D341Med (cell line): ENCODE measurements at regions not wholly inside any gene's neighbourhood (a gene's known extent, or its start where the extent isn't known, plus 50 kb on each side); places are given as distances from the start of the nearest gene placed in this dataset.
A peak's percentile ranks its signal among the peaks of the same experiment; 100 is the strongest.

Source experiments
- DNase-seq: peaks from one replicate; pipeline ENCODE4 v3.0.0; 2012; ENCODE audit warnings: low spot score

- DNase-seq = no peak
These were observed 115.8 kb downstream of the SLC25A47 start for GRCh38 chr14:100438678-100439592.

GRCh38 chr14:100439781-100440180 lies 116.6 kb downstream of the SLC25A47 start:
- DNase-seq = no peak

DNA sequence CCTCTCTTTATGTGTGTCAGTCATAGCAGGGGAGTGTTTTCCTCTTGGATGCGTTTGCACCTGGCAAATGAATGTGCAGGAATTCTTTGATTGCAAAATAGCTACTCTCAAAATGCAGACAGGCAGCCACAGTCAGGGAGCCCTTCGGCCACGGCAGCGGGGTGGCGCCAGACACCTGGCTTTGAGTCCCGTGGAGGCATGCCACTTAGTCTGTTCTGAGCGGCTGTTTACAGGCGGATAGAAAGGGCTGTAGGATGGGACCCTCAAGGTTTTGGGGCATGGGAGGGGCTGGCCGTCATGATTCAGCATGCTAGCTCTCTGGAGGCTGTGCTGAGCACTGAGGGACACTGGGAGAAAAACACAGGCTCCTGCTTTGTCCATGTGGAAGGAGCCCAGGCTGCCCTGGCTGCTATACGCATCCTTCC lies 117.1 kb downstream of the SLC25A47 start:
- DNase-seq = peak; percentile 84

GRCh38 chr14:100440758-100441203 lies 117.6 kb downstream of the SLC25A47 start:
- no peak for DNase-seq

GRCh38 chr14:100441271-100441947 lies 118.3 kb downstream of the SLC25A47 start:
- DNase-seq = no peak

DNA sequence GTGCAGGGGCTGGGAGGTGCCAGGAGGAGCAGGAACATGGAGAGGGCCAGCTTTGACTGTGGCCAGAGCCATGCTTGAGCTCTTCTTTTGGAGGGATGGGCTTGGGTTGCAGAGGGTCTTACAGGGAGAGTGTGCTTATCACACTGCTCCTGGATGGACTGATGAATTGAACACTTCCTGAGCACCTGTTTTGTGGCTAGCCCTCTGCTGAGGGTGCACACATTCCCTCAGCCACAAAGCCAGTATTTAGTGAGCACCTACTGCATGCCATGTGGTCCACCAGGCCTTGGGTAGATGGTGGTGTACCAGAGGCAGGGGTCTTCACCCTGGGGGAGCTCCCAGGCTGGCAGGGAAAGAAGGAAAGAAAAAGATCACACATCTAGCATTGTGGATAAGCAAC lies 118.9 kb downstream of the SLC25A47 start:
- no peak for DNase-seq

- DNase-seq = no peak
These were observed 119.7 kb downstream of the SLC25A47 start for GRCh38 chr14:100442498-100443490.

DNA sequence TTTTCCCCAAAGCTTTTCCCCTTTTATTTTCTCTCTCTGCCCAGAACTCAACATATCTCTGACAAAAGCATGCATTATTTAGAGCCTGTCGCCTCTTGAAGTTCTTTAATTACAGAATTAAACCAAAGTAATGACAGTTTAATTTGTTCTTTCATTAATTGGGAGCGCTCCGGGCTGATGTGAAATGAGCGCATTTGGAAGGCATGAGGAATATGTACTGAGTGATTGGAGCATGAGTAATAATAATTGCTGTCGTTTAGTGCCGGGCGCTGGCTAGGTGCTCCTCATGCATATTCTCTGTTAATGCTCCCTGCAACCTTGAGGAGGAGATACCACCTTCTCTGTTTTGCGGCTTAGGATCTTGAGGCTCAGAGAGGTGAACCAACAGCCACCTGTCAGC lies 120.5 kb downstream of the SLC25A47 start:
- no peak for DNase-seq

DNA sequence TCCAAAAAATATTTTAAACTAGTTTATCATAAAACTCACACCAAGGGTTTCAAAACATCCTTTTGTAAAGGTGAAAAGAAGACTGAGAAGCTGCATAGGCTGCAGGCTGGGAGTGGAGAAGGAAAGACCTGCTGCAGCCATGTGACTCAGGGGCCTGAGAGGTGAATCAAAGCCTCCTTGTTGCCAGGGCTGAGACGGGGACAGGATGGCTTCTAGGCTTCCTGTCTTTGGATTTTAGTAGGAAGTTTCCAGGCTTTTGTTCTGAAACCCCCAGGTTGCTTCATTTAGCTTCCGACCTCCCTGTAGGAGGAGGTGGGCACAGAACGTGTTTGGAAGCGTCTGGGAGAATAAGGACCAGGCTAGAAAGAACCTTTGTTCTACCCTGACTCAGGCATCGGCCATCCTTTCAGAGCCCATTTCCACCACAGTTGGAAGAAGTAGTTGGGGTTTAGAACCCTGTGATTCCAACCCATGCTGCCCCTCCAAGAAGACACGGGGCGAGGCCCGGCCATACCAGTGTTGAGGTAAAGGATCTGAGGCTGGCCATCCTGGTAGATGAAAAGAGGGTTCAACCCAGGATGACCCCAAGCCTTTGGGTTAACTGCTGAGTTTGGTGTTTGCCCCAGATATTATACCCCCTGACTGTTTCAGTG lies 122.4 kb downstream of the SLC25A47 start:
- DNase-seq = no peak

DNA sequence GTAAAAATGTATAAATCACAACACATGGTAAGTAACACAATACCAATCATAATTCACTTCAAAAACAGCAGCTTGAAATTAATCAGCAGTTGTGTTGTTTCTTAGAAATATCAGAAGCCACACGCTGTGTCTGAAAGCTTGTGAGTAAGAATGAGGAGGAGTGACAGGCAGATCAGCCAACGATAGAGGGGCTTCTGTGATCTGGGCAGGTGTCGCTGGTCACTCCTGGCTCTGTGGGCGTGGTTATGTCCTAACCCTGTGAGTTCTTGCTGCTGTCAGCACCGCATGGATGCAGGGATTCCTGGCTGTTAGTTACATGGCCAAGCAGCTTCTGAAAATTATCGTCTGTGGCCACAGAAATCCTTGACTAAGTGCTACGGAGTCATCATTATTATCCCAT lies 123.4 kb downstream of the SLC25A47 start:
- peak; percentile 52 for DNase-seq

DNA sequence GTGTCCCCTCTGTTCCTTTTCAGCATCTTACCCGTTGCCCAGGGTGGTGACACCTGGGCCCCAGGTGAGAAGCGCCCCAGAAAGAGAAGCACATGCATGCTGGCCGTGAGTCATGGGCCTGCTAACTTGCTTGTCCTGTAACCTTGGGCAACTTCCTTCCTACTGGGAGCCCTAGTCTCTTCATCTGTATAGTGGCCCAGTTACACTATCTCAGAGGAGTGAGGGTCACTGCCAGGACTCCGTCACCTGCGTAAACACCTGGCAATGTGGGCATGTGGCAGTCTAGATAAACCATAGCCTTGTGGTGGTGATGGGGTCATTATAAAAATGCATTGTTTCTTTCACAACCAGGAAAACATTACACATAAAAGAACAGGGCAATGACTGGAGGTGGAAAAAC lies 125.2 kb downstream of the SLC25A47 start:
- DNase-seq = no peak

GRCh38 chr14:100449225-100449987 lies 126.3 kb downstream of the SLC25A47 start:
- DNase-seq = peak; percentile 12

GRCh38 chr14:100450049-100450448 lies 126.9 kb downstream of the SLC25A47 start:
- no peak for DNase-seq

DNA sequence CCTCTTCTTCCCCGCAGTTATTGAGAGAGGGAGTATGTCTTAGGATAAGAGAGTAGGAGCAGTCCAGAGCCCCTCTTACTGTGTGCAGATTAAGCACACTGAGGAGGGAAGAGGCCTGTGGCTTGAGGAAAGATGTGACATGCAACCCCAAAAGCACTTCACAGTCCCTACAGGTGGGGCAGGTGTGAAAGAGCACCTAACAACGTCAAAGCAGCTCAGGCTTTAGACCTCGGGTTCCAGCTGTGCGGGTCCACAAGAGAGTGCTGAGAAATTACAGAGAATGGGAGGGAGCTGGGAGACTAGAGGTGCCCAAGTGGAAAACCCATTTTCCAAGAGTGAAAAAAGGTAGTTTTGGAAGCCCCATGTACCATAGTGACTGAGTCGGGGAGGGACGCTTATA lies 127.6 kb downstream of the SLC25A47 start:
- no peak for DNase-seq

DNA sequence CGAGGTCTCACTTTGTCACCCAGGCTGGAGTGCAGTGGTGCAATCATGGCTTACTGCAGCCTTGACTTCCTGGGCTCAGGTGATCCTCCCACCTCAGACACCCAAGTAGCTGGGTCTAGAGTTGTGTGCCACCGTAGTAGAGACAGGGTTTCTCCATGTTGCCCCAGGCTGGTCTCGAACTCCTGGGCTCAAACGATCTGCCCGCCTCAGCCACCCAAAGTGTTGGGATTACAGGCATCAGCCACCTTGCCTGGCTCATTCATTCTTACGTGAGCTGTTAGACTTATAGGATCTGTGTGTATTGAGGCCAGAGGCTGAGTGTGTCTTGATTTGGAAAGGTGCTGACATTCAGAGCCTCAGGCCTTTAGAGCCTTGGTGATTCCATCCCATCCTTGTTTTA lies 128.1 kb downstream of the SLC25A47 start:
- no peak for DNase-seq

DNA sequence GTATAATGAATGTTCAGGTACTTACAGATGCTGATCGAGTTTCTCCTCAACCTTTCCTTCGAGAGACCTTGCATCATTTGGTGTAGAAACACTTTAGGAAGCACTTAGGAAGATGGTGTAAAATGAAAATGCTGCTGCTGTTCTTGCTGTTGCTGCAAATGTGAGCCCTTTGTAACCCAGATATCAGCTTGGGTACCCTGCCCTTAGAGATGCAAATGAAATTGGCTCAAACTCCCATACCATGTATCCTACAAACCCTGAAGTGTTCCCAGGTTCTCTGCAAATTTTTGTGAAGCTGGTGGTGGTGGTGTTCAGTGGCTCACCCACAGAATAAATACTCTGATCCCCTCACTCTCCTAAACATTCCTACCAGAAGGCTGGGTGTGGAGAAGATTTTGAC lies 130.8 kb downstream of the SLC25A47 start:
- DNase-seq = no peak

DNA sequence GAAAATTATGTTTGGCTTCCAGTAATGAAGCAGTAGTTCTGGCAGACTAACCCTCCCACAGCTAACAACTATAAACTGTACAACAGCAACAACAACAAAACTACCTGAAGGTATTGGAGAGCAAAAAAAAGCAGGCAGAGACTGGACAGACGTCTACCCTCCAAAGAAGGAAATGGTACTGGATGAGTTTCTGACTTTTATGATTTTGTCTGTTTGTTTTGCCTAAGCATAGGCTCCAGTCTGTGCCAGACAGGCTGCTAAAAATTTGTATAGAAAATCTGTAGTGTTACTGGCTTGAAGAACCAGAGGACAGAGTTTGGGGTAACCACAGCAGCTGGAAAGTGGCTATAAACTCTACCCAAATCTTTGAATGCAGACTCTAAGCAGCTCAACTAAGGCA lies 131.3 kb downstream of the SLC25A47 start:
- no peak for DNase-seq

- DNase-seq = no peak
These were observed 123.3 kb downstream of the BEGAIN start for GRCh38 chr14:100463937-100464336.

DNA sequence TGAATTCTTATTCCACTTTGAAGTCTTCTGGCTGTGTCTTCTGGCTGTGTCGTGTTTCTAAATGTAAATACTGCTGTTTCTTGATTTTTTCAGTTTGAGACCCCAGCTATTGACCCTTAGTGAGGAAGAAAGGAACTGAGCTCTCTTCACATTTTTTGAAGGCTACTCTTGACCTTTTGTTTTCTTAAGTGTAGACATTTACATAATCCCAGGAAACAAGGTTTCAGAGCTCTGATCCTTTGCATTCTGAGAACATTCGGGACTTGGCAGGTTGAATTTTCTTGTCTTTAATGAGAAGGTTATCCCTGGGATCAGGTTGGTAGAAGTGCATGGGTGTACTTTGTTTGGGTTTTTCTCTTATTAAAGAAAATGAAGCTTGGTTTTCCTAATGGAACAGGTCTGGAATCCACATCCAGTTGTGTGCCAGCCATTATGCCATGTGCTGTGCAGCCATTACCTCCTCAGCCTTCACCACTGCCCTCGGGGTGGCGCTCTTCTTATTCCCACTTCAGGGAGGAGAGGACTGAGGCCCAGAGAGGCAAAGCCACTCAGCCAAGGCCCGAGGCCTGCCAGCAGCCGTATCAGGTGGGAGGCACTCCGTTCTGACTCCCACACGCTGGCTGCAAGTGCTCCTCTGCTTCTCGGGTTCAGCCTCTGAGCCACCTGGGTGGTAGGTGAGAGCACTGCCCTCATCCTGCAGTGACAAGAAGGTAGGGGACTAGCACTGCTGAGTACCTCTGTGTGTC lies 120.9 kb downstream of the BEGAIN start:
- no peak for DNase-seq
